GM13977 (cell line): ENCODE measurements at regions not wholly inside any gene's neighbourhood (a gene's known extent, or its start where the extent isn't known, plus 50 kb on each side); places are given as distances from the start of the nearest gene placed in this dataset.
"Not testable (repeated sequence)": the region's sequence is repeated elsewhere in the genome, so short reads cannot be mapped to it uniquely, and the experiment has no call there.

Experiments
- DNase-seq: peaks from one replicate; pipeline ENCODE4 v3.0.0; 2012; ENCODE audit warnings: low spot score
- in situ Hi-C: fragments of 300-500 bp; cut with MboI; formaldehyde crosslinking; loops from one replicate; pipeline ENCODE4 v1.12.0; 2022; ENCODE audit warnings: low sequenced_read_pairs, low pct_unique_long_range_greater_than_20kb, mixed read lengths, inconsistent platforms; ENCODE audit not compliant: unreplicated experiment
- TF ChIP-seq, protein P1 (sequence below): IDR thresholded peaks from 2 replicates; pipeline ENCODE4 v1.5.1; 2012; ENCODE audit warnings: mild to moderate bottlenecking, control low read depth; ENCODE audit not compliant: insufficient read depth; ENCODE audit errors: extremely low read depth, missing control alignments

GRCh38 chr5:145433077-145433476 is 402.1 kb downstream of the PRELID2 start:
- no peak for DNase-seq
- in situ Hi-C loops = no loop called here
- TF ChIP-seq, protein P1, sequence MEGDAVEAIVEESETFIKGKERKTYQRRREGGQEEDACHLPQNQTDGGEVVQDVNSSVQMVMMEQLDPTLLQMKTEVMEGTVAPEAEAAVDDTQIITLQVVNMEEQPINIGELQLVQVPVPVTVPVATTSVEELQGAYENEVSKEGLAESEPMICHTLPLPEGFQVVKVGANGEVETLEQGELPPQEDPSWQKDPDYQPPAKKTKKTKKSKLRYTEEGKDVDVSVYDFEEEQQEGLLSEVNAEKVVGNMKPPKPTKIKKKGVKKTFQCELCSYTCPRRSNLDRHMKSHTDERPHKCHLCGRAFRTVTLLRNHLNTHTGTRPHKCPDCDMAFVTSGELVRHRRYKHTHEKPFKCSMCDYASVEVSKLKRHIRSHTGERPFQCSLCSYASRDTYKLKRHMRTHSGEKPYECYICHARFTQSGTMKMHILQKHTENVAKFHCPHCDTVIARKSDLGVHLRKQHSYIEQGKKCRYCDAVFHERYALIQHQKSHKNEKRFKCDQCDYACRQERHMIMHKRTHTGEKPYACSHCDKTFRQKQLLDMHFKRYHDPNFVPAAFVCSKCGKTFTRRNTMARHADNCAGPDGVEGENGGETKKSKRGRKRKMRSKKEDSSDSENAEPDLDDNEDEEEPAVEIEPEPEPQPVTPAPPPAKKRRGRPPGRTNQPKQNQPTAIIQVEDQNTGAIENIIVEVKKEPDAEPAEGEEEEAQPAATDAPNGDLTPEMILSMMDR = no peak

- in situ Hi-C loops = no loop called here
- DNase-seq = no peak
- TF ChIP-seq, protein P1 = no peak
These were observed 406.0 kb downstream of the PRELID2 start for GRCh38 chr5:145429170-145429569.

DNA sequence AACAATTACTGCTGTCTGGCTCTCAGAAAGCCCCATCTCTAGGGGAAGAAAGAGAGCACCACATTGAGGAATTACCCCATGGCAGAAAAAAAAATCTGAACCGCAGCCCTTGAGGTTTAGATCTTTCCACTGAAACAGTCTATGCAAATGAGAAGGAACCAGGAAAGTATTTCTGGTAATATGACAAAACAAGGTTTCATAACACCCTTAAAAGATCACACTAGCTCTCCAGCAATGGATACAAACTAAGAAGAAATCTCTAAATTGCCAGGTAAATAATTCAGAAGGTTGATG is 427.1 kb downstream of the PRELID2 start:
- in situ Hi-C loops = no loop called here
- TF ChIP-seq, protein P1 = no peak
- no peak for DNase-seq

- in situ Hi-C loops = no loop called here
- DNase-seq = no peak
- TF ChIP-seq, protein P1 = no peak
These were observed 427.7 kb downstream of the PRELID2 start for GRCh38 chr5:145407300-145408047.

- no peak for DNase-seq
- TF ChIP-seq, protein P1 = no peak
- in situ Hi-C loops = no loop called here
These were observed 431.1 kb downstream of the PRELID2 start for GRCh38 chr5:145403992-145404391.

GRCh38 chr5:145396888-145397287 is 438.3 kb downstream of the PRELID2 start:
- in situ Hi-C loops = no loop called here
- TF ChIP-seq, protein P1 = no peak

DNA sequence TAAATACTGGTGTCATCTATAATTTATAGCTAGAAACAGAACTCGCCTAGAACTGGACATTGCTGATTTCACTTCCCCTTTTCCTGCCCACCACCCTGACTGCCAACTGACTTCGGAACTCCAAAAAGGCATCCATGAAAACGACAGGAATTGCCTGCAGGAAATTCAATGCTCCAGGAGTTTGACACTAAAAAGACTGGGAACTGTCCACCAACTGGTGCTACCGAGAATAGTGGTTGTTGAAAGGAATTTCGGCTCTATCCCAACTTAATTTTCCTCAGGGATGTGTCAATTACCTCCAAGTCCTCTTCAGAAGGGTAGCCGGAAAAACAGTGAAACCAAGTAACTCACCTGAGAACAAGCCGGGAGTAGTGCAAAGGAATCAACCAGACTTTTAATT is 440.0 kb downstream of the PRELID2 start:
- DNase-seq, in situ Hi-C loops: not testable (repeated sequence)

More at GRCh38 chr5:145396888-145397287, 438.3 kb downstream of the PRELID2 start:
- DNase-seq = no peak
